ENCODE measurements at regions not wholly inside any gene's neighbourhood (a gene's known extent, or its start where the extent isn't known, plus 50 kb on each side); places are given as distances from the start of the nearest gene placed in this dataset.

DNA sequence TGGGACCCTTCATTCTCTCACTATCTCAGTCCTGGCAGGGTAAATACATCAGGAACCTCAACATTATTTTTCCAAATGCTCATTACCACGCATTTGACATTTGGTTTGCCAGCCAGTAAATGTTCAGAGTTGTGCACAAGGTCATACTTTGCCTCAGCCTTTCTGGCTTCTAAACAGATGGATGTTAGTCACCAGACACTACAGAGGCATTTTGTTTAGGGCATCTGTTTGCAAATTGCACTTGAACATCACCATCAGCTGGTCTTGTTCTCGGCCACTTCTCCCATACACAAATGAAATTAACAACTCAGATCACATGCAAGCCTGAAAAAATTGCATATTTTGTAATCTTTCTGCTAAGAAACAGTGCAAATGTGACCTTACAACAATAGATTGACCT is 75.0 kb upstream of the SLC1A1 start:
- DNase-seq (ENCODE audit: extremely low spot score) = no peak
- ChIA-PET CTCF (no interaction called here), POLR2A (no interaction called here)
- no peak for TF ChIP-seq CTBP1 (IDR thresholded peaks at IDR 0.05; ENCODE audit: borderline replicate concordance)
- TF ChIP-seq SUZ12 (IDR thresholded peaks at IDR 0.05) = no peak
- TF ChIP-seq FOXA1 (IDR thresholded peaks at IDR 0.05) = no peak
- TF ChIP-seq TARDBP (IDR thresholded peaks at IDR 0.05) = no peak
- no peak for TF ChIP-seq ARNT (IDR thresholded peaks at IDR 0.05)
- no peak for TF ChIP-seq SP1 (IDR thresholded peaks at IDR 0.05)
- no peak for TF ChIP-seq HDGF (IDR thresholded peaks at IDR 0.05; ENCODE audit: borderline replicate concordance)
- TF ChIP-seq BHLHE40 (IDR thresholded peaks at IDR 0.05; ENCODE audit: borderline replicate concordance) = no peak
- TF ChIP-seq LEF1 (IDR thresholded peaks at IDR 0.05; ENCODE audit: borderline replicate concordance) = no peak
- no peak for TF ChIP-seq NFRKB (IDR thresholded peaks at IDR 0.05)
- TF ChIP-seq, protein P1, sequence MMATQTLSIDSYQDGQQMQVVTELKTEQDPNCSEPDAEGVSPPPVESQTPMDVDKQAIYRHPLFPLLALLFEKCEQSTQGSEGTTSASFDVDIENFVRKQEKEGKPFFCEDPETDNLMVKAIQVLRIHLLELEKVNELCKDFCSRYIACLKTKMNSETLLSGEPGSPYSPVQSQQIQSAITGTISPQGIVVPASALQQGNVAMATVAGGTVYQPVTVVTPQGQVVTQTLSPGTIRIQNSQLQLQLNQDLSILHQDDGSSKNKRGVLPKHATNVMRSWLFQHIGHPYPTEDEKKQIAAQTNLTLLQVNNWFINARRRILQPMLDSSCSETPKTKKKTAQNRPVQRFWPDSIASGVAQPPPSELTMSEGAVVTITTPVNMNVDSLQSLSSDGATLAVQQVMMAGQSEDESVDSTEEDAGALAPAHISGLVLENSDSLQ (IDR thresholded peaks at IDR 0.05) = no peak
- no peak for TF ChIP-seq ELF4 (IDR thresholded peaks at IDR 0.05)
- TF ChIP-seq FOXK2 (IDR thresholded peaks at IDR 0.05) = no peak
- TF ChIP-seq L3MBTL2 (conservative IDR thresholded peaks at IDR 0.05) = no peak

DNA sequence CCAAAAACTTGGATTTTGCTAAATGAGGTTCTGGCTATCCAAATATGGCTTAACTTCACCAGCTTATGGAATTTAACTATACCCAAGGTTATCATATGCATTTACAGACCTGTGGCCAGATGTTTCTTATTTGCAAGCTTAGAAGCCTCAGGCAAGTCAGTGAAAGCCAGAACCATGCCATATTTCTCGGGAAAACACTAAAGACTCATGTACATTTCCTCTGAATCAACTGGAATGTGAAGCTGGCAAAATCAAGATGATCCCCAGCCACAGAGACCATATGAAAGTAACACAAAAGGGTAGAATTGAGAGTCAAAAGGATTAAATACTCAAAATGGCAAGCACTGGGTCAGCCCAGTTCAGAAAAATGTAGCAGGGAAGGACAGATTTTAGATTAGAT is 76.4 kb upstream of the SLC1A1 start:
- ChIA-PET CTCF (no interaction called here), POLR2A (no interaction called here)

DNA sequence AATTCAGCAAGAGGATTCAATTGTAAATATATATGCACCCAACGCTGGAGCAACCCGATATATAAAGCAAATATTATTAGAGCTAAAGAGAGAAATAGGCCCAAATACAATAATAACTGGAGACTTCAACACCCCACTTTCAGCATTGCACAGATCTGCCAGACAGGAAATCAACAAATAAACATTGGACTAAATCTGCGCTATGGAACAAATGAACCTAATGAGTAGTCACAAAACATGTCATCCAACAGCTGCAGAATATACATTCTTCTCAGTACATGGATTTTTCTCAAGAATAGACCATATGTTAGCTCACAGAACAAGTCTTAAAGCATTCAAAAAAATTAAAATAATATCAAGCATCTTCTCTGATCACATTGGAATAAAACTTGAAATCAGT is 86.1 kb upstream of the SLC1A1 start:
- ChIA-PET CTCF (no interaction called here), POLR2A (no interaction called here)
- no peak for DNase-seq (ENCODE audit: extremely low spot score)
- TF ChIP-seq CTBP1 (IDR thresholded peaks at IDR 0.05; ENCODE audit: borderline replicate concordance) = no peak
- TF ChIP-seq LEF1 (IDR thresholded peaks at IDR 0.05; ENCODE audit: borderline replicate concordance) = no peak
- TF ChIP-seq, protein P1 (IDR thresholded peaks at IDR 0.05) = no peak
- TF ChIP-seq HDGF (IDR thresholded peaks at IDR 0.05; ENCODE audit: borderline replicate concordance) = no peak
- no peak for TF ChIP-seq ELF4 (IDR thresholded peaks at IDR 0.05)
- TF ChIP-seq SUZ12 (IDR thresholded peaks at IDR 0.05) = no peak
- TF ChIP-seq BHLHE40 (IDR thresholded peaks at IDR 0.05; ENCODE audit: borderline replicate concordance) = no peak
- TF ChIP-seq TARDBP (IDR thresholded peaks at IDR 0.05) = no peak
- TF ChIP-seq SP1 (IDR thresholded peaks at IDR 0.05) = no peak
- TF ChIP-seq ARNT (IDR thresholded peaks at IDR 0.05) = no peak
- TF ChIP-seq ZNF384 (IDR thresholded peaks at IDR 0.05) = no peak
- TF ChIP-seq FOXK2 (IDR thresholded peaks at IDR 0.05) = no peak
- TF ChIP-seq NFRKB (IDR thresholded peaks at IDR 0.05) = no peak

More for the DNA sequence above, 76.4 kb upstream of the SLC1A1 start:
- TF ChIP-seq L3MBTL2 (conservative IDR thresholded peaks at IDR 0.05) = no peak
- no peak for TF ChIP-seq TARDBP (IDR thresholded peaks at IDR 0.05)
- no peak for TF ChIP-seq ARNT (IDR thresholded peaks at IDR 0.05)
- no peak for TF ChIP-seq ZNF384 (IDR thresholded peaks at IDR 0.05)
- TF ChIP-seq NFRKB (IDR thresholded peaks at IDR 0.05) = no peak
- TF ChIP-seq SP1 (IDR thresholded peaks at IDR 0.05) = no peak
- no peak for TF ChIP-seq BHLHE40 (IDR thresholded peaks at IDR 0.05; ENCODE audit: borderline replicate concordance)
- TF ChIP-seq FOXA1 (IDR thresholded peaks at IDR 0.05) = no peak
- TF ChIP-seq FOXK2 (IDR thresholded peaks at IDR 0.05) = no peak
- TF ChIP-seq SUZ12 (IDR thresholded peaks at IDR 0.05) = no peak
- no peak for TF ChIP-seq CTBP1 (IDR thresholded peaks at IDR 0.05; ENCODE audit: borderline replicate concordance)
- no peak for TF ChIP-seq LEF1 (IDR thresholded peaks at IDR 0.05; ENCODE audit: borderline replicate concordance)
- no peak for TF ChIP-seq ELF4 (IDR thresholded peaks at IDR 0.05)
- TF ChIP-seq FOXM1 (IDR thresholded peaks at IDR 0.05; ENCODE audit: borderline replicate concordance) = no peak
- TF ChIP-seq, protein P1 (IDR thresholded peaks at IDR 0.05) = no peak
- TF ChIP-seq HDGF (IDR thresholded peaks at IDR 0.05; ENCODE audit: borderline replicate concordance) = no peak
- DNase-seq (ENCODE audit: extremely low spot score) = no peak

DNA sequence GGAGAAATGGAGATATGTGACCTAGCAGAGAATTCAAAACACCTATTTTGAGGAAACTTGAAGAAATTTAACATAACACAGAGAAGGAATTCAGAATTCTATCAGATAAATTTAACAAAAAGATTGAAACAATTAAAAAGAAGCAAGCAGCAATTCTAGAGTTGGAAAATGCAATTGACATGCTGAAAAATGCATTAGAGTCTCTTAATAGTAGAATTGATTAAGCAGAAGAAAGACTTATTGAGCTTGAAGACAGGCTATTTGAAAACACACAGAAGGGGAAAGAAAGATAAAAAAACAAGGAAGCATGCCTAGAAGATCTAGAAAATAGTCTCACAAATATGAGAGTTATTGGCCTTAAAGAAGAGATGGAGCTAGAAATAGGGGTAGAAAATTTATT is 87.8 kb upstream of the SLC1A1 start:
- CTCF ChIA-PET = no interaction called here
- POLR2A ChIA-PET = no interaction called here
- no peak for DNase-seq (ENCODE audit: extremely low spot score)
- TF ChIP-seq ZNF384 (IDR thresholded peaks at IDR 0.05) (no peak), NFRKB (IDR thresholded peaks at IDR 0.05) (no peak), FOXM1 (IDR thresholded peaks at IDR 0.05; ENCODE audit: borderline replicate concordance) (no peak), SP1 (IDR thresholded peaks at IDR 0.05) (no peak), FOXK2 (IDR thresholded peaks at IDR 0.05) (no peak), HDGF (IDR thresholded peaks at IDR 0.05; ENCODE audit: borderline replicate concordance) (no peak), SUZ12 (IDR thresholded peaks at IDR 0.05) (no peak), CTBP1 (IDR thresholded peaks at IDR 0.05; ENCODE audit: borderline replicate concordance) (no peak), ARNT (IDR thresholded peaks at IDR 0.05) (no peak), ELF4 (IDR thresholded peaks at IDR 0.05) (no peak), FOXA1 (IDR thresholded peaks at IDR 0.05) (no peak), TARDBP (IDR thresholded peaks at IDR 0.05) (no peak), BHLHE40 (IDR thresholded peaks at IDR 0.05; ENCODE audit: borderline replicate concordance) (no peak), LEF1 (IDR thresholded peaks at IDR 0.05; ENCODE audit: borderline replicate concordance) (no peak)
- TF ChIP-seq, protein P1 (IDR thresholded peaks at IDR 0.05) = no peak

DNA sequence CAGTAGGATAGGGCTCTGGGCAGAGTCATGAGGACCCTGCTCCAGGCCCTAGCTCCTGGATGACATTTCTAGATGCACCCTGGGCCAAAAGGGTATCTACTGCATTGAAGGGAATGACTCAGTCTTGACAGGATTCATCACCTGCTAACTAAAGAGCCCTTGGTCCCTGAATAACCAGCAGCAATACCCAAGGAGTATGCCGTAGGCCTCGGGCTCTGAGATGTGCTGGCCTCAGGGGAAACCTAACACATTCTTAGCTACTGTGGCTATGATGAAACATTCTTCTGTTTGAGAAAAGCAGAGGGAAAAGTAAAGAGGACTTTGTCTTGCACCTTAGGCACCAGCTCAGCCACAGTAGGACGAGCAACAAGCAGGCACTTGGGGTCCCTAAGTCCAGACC is 89.5 kb upstream of the SLC1A1 start:
- DNase-seq (ENCODE audit: extremely low spot score) = no peak
- CTCF ChIA-PET = no interaction called here
- POLR2A ChIA-PET = no interaction called here
- TF ChIP-seq TARDBP (IDR thresholded peaks at IDR 0.05) = no peak

DNA sequence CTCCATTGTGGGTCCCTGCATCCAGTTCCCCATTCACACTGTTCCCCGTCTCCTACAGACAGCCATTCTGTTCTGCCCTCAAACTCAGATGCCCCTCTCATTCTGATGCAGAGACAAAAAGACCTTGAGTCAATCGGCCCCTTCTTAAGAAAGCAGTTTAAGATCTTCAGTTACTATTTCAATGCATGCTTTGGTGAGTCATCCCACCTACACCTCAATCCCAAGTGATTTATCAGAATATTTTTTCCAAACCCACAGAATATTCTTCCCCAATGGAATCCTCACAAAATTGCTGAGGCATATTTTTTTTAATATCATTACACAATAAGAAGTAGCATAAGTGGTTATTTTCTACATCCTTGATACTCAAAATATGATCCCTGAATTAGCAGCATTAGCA is 92.4 kb upstream of the SLC1A1 start:
- no peak for DNase-seq (ENCODE audit: extremely low spot score)
- TF ChIP-seq ARNT (IDR thresholded peaks at IDR 0.05) = no peak
- no peak for TF ChIP-seq HDGF (IDR thresholded peaks at IDR 0.05; ENCODE audit: borderline replicate concordance)
- no peak for TF ChIP-seq FOXM1 (IDR thresholded peaks at IDR 0.05; ENCODE audit: borderline replicate concordance)
- TF ChIP-seq SUZ12 (IDR thresholded peaks at IDR 0.05) = no peak
- TF ChIP-seq, protein P1 (IDR thresholded peaks at IDR 0.05) = no peak
- TF ChIP-seq FOXA1 (IDR thresholded peaks at IDR 0.05) = no peak
- no peak for TF ChIP-seq L3MBTL2 (conservative IDR thresholded peaks at IDR 0.05)
- TF ChIP-seq TARDBP (IDR thresholded peaks at IDR 0.05) = no peak
- TF ChIP-seq ELF4 (IDR thresholded peaks at IDR 0.05) = no peak
- TF ChIP-seq NFRKB (IDR thresholded peaks at IDR 0.05) = no peak
- TF ChIP-seq ZNF384 (IDR thresholded peaks at IDR 0.05) = no peak
- TF ChIP-seq SP1 (IDR thresholded peaks at IDR 0.05) = no peak
- TF ChIP-seq FOXK2 (IDR thresholded peaks at IDR 0.05) = no peak
- TF ChIP-seq LEF1 (IDR thresholded peaks at IDR 0.05; ENCODE audit: borderline replicate concordance) = no peak
- TF ChIP-seq BHLHE40 (IDR thresholded peaks at IDR 0.05; ENCODE audit: borderline replicate concordance) = no peak
- no peak for TF ChIP-seq CTBP1 (IDR thresholded peaks at IDR 0.05; ENCODE audit: borderline replicate concordance)
- ChIA-PET CTCF (no interaction called here), POLR2A (no interaction called here)
